K562 (cell line): ENCODE measurements at regions not wholly inside any gene's neighbourhood (a gene's known extent, or its start where the extent isn't known, plus 50 kb on each side); places are given as distances from the start of the nearest gene placed in this dataset.

Source experiments
- ATAC-seq: fragments of 200-7000 bp; cut with Tn5 transposase; 3 replicates; pipeline ENCODE4 v1.9.1; 2020; ENCODE audit warnings: moderate library complexity
- BruUV-seq: library from RNA; stranded (reverse); fragments of 400-500 nt; replicated peaks from 2 replicates; lab custom pipeline; 2021; lab: Mats Ljungman, UMichigan
- CTCF ChIA-PET: fragments of 300-600 bp; formaldehyde crosslinking; extraction: SDS; loops from one replicate; lab custom pipeline; 2021; ENCODE audit warnings: low intra/inter-chr PET ratio; lab: Yijun Ruan, JAX
- POLR2A ChIA-PET: fragments of 300-600, 350-650 bp; sonication (Branson Sonifier 250); formaldehyde crosslinking; extraction: SDS; loops from one replicate; lab custom pipeline; 2021; ENCODE audit warnings: antibody characterized with exemption, inconsistent platforms; lab: Yijun Ruan, JAX
- DNase-seq, 4 experiments: peaks; one replicate each; pipeline versions ENCODE4 v3.0.0 to v3.0.0-alpha.2; 2011 to 2018; ENCODE audit warnings: low spot score in 3 of 4, mixed read lengths in 3 of 4; ENCODE audit errors: extremely low read depth in 1 of 4
- FAIRE-seq: peaks from 2 replicates; lab custom pipeline; 2011; peaks lifted over from hg19 to GRCh38; lab: Jason Lieb, UNC
- H2AFZ ChIP-seq: 2 replicates; pipeline ENCODE4 v1.6.0; 2011; ENCODE audit warnings: low read depth, low read length, control low read depth, inconsistent platforms
- H3K27ac ChIP-seq: fragments of 200-600 bp; 3 replicates; pipeline ENCODE4 v1.8.0; 2011; ENCODE audit warnings: low read depth, mild to moderate bottlenecking, control low read depth, inconsistent platforms, low read length, moderate library complexity, mixed read lengths; ENCODE audit errors: extremely low read depth
- H3K27me3 ChIP-seq, 2 experiments: fragments of 300-600 bp in 1 of 2; 2 replicates in 1 of 2; 3 replicates in 1 of 2; pipeline versions ENCODE4 v1.6.0 to v1.8.0; 2011; ENCODE audit warnings: inconsistent platforms in 2 of 2, low read length in 2 of 2, mild to moderate bottlenecking in 1 of 2, mixed read lengths in 1 of 2, moderate library complexity in 1 of 2; ENCODE audit not compliant: control insufficient read depth in 2 of 2, insufficient read depth in 2 of 2
- H3K36me3 ChIP-seq: fragments of 300-600 bp; 3 replicates; pipeline ENCODE4 v1.8.0; 2011; ENCODE audit warnings: mild to moderate bottlenecking, low read length, inconsistent platforms; ENCODE audit not compliant: control insufficient read depth, insufficient read depth
- H3K4me1 ChIP-seq, 2 experiments: fragments of 200-600 bp in 1 of 2; replicated peaks in 1 of 2; 2 replicates in 1 of 2; 3 replicates in 1 of 2; pipeline versions ENCODE4 v1.5.1 to v1.8.0; 2011; ENCODE audit warnings: inconsistent platforms in 2 of 2, low read length in 2 of 2, mild to moderate bottlenecking in 1 of 2, mixed read lengths in 1 of 2, moderate library complexity in 1 of 2; ENCODE audit not compliant: control insufficient read depth in 2 of 2, insufficient read depth in 2 of 2
- H3K4me2 ChIP-seq: 2 replicates; pipeline ENCODE4 v1.6.1; 2011; ENCODE audit warnings: low read length, control low read depth, inconsistent platforms, mixed read lengths; ENCODE audit not compliant: insufficient read depth
- H3K4me3 ChIP-seq: fragments of 200-600 bp; sonication (generic), shearing (Covaris generic); 2 replicates; pipeline ENCODE4 v1.5.1; 2016; ENCODE audit warnings: control low read depth, inconsistent platforms
- H3K79me2 ChIP-seq: fragments of 200-600 bp; 3 replicates; pipeline ENCODE4 v1.8.0; 2011; ENCODE audit warnings: low read length, inconsistent platforms; ENCODE audit not compliant: control insufficient read depth, insufficient read depth
- H3K9ac ChIP-seq, 2 experiments: 2 replicates each; pipeline versions ENCODE4 v1.6.0 to v1.6.1; 2011; ENCODE audit warnings: low read depth in 2 of 2, low read length in 2 of 2, control low read depth in 1 of 2, inconsistent platforms in 1 of 2, mild to moderate bottlenecking in 1 of 2, mixed read lengths in 1 of 2; ENCODE audit not compliant: insufficient read depth in 1 of 2
- H3K9me1 ChIP-seq: one replicate; pipeline ENCODE4 v1.6.0; 2011; ENCODE audit warnings: inconsistent platforms, mild to moderate bottlenecking, low read length, moderate library complexity; ENCODE audit not compliant: control insufficient read depth, insufficient read depth
- H3K9me3 ChIP-seq: replicated peaks from 2 replicates; pipeline ENCODE4 v1.5.1; 2011; ENCODE audit warnings: low read depth, low read length, inconsistent platforms; ENCODE audit not compliant: control insufficient read depth, insufficient read depth
- H4K20me1 ChIP-seq: replicated peaks from 2 replicates; pipeline ENCODE4 v1.6.1; 2011; ENCODE audit warnings: low read length, inconsistent platforms, mixed read lengths; ENCODE audit not compliant: control insufficient read depth, insufficient read depth
- E2F3 ChIP-seq: fragments of 250-450 bp; sonication (Bioruptor Pico); IDR thresholded peaks from 2 replicates; pipeline ENCODE4 v1.4.0; 2020; ENCODE audit warnings: mild to moderate bottlenecking
- EGR1 ChIP-seq: fragments of 450-650 bp; conservative IDR thresholded peaks from 2 replicates; pipeline ENCODE4 v1.6.1; 2017; ENCODE audit warnings: mild to moderate bottlenecking
- EP300 ChIP-seq: IDR thresholded peaks from 2 replicates; pipeline ENCODE4 v1.6.1; 2012; ENCODE audit warnings: low read length, improper control_type of control experiment
- JUN ChIP-seq, 2 experiments: sonication (generic) in 1 of 2; formaldehyde crosslinking in 1 of 2; IDR thresholded peaks; 2 replicates each; pipeline versions ENCODE4 v1.6.1 to v1.8.0; 2012 to 2022; ENCODE audit warnings: borderline replicate concordance in 2 of 2, mild to moderate bottlenecking in 2 of 2, improper control_type of control experiment in 1 of 2, low read depth in 1 of 2, low read length in 1 of 2, missing genetic modification reagents in 1 of 2
- MAFF ChIP-seq: IDR thresholded peaks from 2 replicates; pipeline ENCODE4 v1.6.1; 2012; ENCODE audit warnings: low read length, improper control_type of control experiment
- NCOA6 ChIP-seq: fragments of 450-650 bp; IDR thresholded peaks from 2 replicates; pipeline ENCODE4 v1.6.1; 2017; ENCODE audit warnings: mild to moderate bottlenecking
- SMAD4 ChIP-seq: fragments of 250-450 bp; sonication (Bioruptor Pico); conservative IDR thresholded peaks from 2 replicates; pipeline ENCODE4 v1.8.0; 2021; ENCODE audit warnings: inconsistent platforms, mild to moderate bottlenecking, moderate library complexity
- TARDBP ChIP-seq: fragments of 450-650 bp; IDR thresholded peaks from 2 replicates; pipeline ENCODE4 v1.6.1; 2016
- TBL1XR1 ChIP-seq, 2 experiments: IDR thresholded peaks; 2 replicates each; pipeline ENCODE4 v1.6.1; 2012; ENCODE audit warnings: improper control_type of control experiment in 2 of 2, low read length in 2 of 2, mild to moderate bottlenecking in 1 of 2
- ZNF239 ChIP-seq: fragments of 250-450 bp; sonication (Bioruptor Pico); IDR thresholded peaks from 2 replicates; pipeline ENCODE4 v1.4.0; 2020; ENCODE audit warnings: mild to moderate bottlenecking
- ZNF263 ChIP-seq: sonication (generic); formaldehyde crosslinking; IDR thresholded peaks from 2 replicates; pipeline ENCODE4 v1.8.0; 2022; ENCODE audit warnings: mild to moderate bottlenecking, missing genetic modification reagents, borderline replicate concordance
- ZNF274 ChIP-seq: IDR thresholded peaks from 2 replicates; pipeline ENCODE4 v1.6.1; 2011; ENCODE audit warnings: low read depth, mild to moderate bottlenecking, low read length, moderate library complexity, borderline replicate concordance
- WGBS: fragments of 100-300 bp; shearing (Covaris generic); methylation state at CpG from one replicate; pipeline ENCODE4 v1.1.6; 2016; ENCODE audit warnings: low coverage, mixed read lengths; ENCODE audit not compliant: insufficient coverage; ENCODE audit errors: missing lambda C conversion rate; 5-methylcytosine and 5-hydroxymethylcytosine counted together
- in situ Hi-C: fragments of 300-500 bp; cut with MboI; formaldehyde crosslinking; loops from 4 replicates; pipeline ENCODE4 v1.15.0; 2018; ENCODE audit warnings: inconsistent platforms, mixed read lengths
- intact Hi-C: fragments of 100-400 bp; cut with micrococcal nuclease; formaldehyde crosslinking; loops from 2 replicates; pipeline ENCODE4 v1.14.2; 2022
- TF ChIP-seq, protein P1 (sequence below): fragments of 250-450 bp; sonication (Bioruptor Pico); IDR thresholded peaks from 2 replicates; pipeline ENCODE4 v1.4.0; 2020; ENCODE audit warnings: mild to moderate bottlenecking, moderate library complexity

DNA sequence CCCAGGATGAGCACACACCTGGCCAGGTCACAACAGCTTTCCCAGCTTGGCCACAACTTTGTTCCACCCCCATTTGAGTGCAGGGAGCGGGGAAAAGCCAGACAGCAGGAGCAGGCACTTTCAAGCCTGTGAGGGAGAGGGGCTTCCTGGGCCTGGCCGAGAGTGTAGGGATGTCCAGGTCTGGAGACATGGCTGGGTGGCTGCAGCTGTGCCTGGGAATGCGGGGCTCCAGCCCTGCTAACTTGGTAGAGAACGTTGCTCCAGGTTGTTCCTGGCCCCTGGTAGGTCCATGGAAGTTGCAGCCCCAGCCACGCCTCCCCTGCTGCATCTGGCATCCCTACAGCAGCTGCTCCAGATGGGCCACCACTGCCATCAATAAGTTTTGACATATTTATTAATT lies 738.5 kb downstream of the SLC6A15 start:
- no peak overlapping the region for H2AFZ ChIP-seq
- in situ Hi-C loops: no loop called here
- ATAC-seq: no peak

More for the DNA sequence above, 738.5 kb downstream of the SLC6A15 start:
- H3K4me1 ChIP-seq: no peaks in the 10 kb centered on the region
- intact Hi-C loops: no loop called here
- no peak for TF ChIP-seq SMAD4 (CRISPR knock-in tag)
- TF ChIP-seq, protein P1, sequence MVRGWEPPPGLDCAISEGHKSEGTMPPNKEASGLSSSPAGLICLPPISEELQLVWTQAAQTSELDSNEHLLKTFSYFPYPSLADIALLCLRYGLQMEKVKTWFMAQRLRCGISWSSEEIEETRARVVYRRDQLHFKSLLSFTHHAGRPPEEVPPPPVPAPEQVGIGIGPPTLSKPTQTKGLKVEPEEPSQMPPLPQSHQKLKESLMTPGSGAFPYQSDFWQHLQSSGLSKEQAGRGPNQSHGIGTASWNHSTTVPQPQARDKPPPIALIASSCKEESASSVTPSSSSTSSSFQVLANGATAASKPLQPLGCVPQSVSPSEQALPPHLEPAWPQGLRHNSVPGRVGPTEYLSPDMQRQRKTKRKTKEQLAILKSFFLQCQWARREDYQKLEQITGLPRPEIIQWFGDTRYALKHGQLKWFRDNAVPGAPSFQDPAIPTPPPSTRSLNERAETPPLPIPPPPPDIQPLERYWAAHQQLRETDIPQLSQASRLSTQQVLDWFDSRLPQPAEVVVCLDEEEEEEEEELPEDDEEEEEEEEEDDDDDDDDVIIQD (CRISPR knock-in tag): no peak
- TF ChIP-seq TBL1XR1 (IDR thresholded peaks at IDR 0.05; ENCODE audit: low read length in 2 of 2): no peak
- no peak for TF ChIP-seq ZNF263 (CRISPR knock-in tag)
- no peak for TF ChIP-seq NCOA6
- no peak for TF ChIP-seq ZNF274
- no peak for TF ChIP-seq EP300
- TF ChIP-seq E2F3 (CRISPR knock-in tag): no peak
- TF ChIP-seq JUN (IDR thresholded peaks at IDR 0.05; ENCODE audit: borderline replicate concordance, low read depth, low read length): no peak
- TF ChIP-seq JUN (CRISPR knock-in tag; IDR thresholded peaks at IDR 0.05; ENCODE audit: borderline replicate concordance): no peak
- TF ChIP-seq TARDBP: no peak
- no peak for TF ChIP-seq ZNF239 (CRISPR knock-in tag)
- TF ChIP-seq EGR1: no peak
- no peak for TF ChIP-seq MAFF
- H3K4me2 ChIP-seq: no peak overlapping the region
- H3K27ac ChIP-seq: no peak overlapping the region
- BruUV-seq: no TSS peak
- no peak overlapping the region for H3K9ac ChIP-seq
- H3K4me3 ChIP-seq: no peak overlapping the region
- no peaks in the 10 kb centered on the region for H4K20me1 ChIP-seq
- WGBS: 0% methylated on average over 3 of the region's 5 CpGs
- no peaks in the 10 kb centered on the region for H3K27me3 ChIP-seq
- FAIRE-seq: no peak
- no peaks in the 10 kb centered on the region for H3K79me2 ChIP-seq
- DNase-seq: no peak
- no peaks in the 10 kb centered on the region for H3K9me1 ChIP-seq
- ChIA-PET POLR2A (no interaction called here), CTCF (no interaction called here)
- no peaks in the 10 kb centered on the region for H3K36me3 ChIP-seq
- no peaks in the 10 kb centered on the region; the same call in 1 of the 2 replicates for H3K9me3 ChIP-seq
